WI38 (cell line): ENCODE measurements at regions not wholly inside any gene's neighbourhood (a gene's known extent, or its start where the extent isn't known, plus 50 kb on each side); places are given as distances from the start of the nearest gene placed in this dataset.

Source experiments
- H3K4me3 ChIP-seq: 2 replicates; pipeline ENCODE4 v1.5.1; 2011; ENCODE audit warnings: low read depth, mild to moderate bottlenecking, control low read depth, low read length
- CTCF ChIP-seq: IDR thresholded peaks from 2 replicates; pipeline ENCODE4 v1.5.1; 2012; ENCODE audit warnings: low read depth, mild to moderate bottlenecking, control low read depth, low read length

GRCh38 chr6:21507811-21508210 lies 85.7 kb upstream of the SOX4 start:
- no peak for TF ChIP-seq CTCF
- no peak overlapping the region for H3K4me3 ChIP-seq

- no peak for TF ChIP-seq CTCF
These were observed 84.8 kb upstream of the SOX4 start for GRCh38 chr6:21508753-21509152.

GRCh38 chr6:21511891-21512550 lies 81.5 kb upstream of the SOX4 start:
- TF ChIP-seq CTCF: no peak
- no peak overlapping the region for H3K4me3 ChIP-seq

More at GRCh38 chr6:21508753-21509152, 84.8 kb upstream of the SOX4 start:
- H3K4me3 ChIP-seq: no peak overlapping the region

- TF ChIP-seq CTCF: no peak
- H3K4me3 ChIP-seq: no peak overlapping the region
These were observed 79.3 kb upstream of the SOX4 start for GRCh38 chr6:21514288-21514687.

GRCh38 chr6:21518317-21518716 lies 75.2 kb upstream of the SOX4 start:
- TF ChIP-seq CTCF: no peak

GRCh38 chr6:21519642-21520041 lies 73.9 kb upstream of the SOX4 start:
- no peak overlapping the region for H3K4me3 ChIP-seq
- TF ChIP-seq CTCF: no peak

More at GRCh38 chr6:21518317-21518716, 75.2 kb upstream of the SOX4 start:
- H3K4me3 ChIP-seq: no peak overlapping the region

- no peak overlapping the region for H3K4me3 ChIP-seq
These were observed 72.3 kb upstream of the SOX4 start for GRCh38 chr6:21521276-21521675.

More at GRCh38 chr6:21521276-21521675, 72.3 kb upstream of the SOX4 start:
- TF ChIP-seq CTCF: no peak
